T-cell (primary cell): ENCODE measurements at regions not wholly inside any gene's neighbourhood (a gene's known extent, or its start where the extent isn't known, plus 50 kb on each side); places are given as distances from the start of the nearest gene placed in this dataset.

Experiments used
- ATAC-seq, 4 experiments: fragments of 200-7000 bp in 3 of 4; fragments of 150-1000 bp in 1 of 4; cut with Tn5 transposase; replicated peaks in 1 of 4; 1 replicate in 3 of 4; 2 replicates in 1 of 4; pipeline ENCODE4 v1.10.0; 2021; ENCODE audit warnings: moderate library complexity in 3 of 4, mild to moderate bottlenecking in 2 of 4, moderate number of reproducible peaks in 1 of 4
- CTCF ChIA-PET, 2 donors: fragments of 300-600 bp; sonication (Branson Sonifier 250); formaldehyde crosslinking; loops; one replicate each; lab custom pipeline; 2022; ENCODE audit warnings: antibody characterized with exemption in 2 of 2; lab: Charles Lee
- POLR2A ChIA-PET, 2 donors: fragments of 300-600 bp; sonication (Branson Sonifier 250); formaldehyde crosslinking; loops; one replicate each; lab custom pipeline; 2022; ENCODE audit warnings: antibody characterized with exemption in 2 of 2; lab: Charles Lee
- DNase-seq, 35 experiments: peaks; one replicate each; pipeline versions ENCODE4 v3.0.0 to v3.0.0-alpha.2; 2013 to 2023
- H3K27ac ChIP-seq: one replicate; pipeline ENCODE4 v1.5.1; 2013; ENCODE audit warnings: low read length
- H3K27me3 ChIP-seq, 2 experiments: replicated peaks in 1 of 2; 1 replicate in 1 of 2; 2 replicates in 1 of 2; pipeline versions ENCODE4 v1.6.1 to v1.7.0; 2013; ENCODE audit warnings: low read length in 1 of 2, mixed read lengths in 1 of 2; ENCODE audit not compliant: control insufficient read depth in 2 of 2, insufficient read depth in 2 of 2; ENCODE audit errors: extremely low read depth in 1 of 2
- H3K36me3 ChIP-seq, 2 donors: 1 replicate in 1 of 2; 2 replicates in 1 of 2; pipeline versions ENCODE4 v1.6.1 to v1.7.0; 2013; ENCODE audit warnings: low read length in 1 of 2; ENCODE audit not compliant: control insufficient read depth in 2 of 2, insufficient read depth in 1 of 2; ENCODE audit errors: extremely low read depth in 1 of 2
- H3K4me1 ChIP-seq, 2 experiments: 1 replicate in 1 of 2; 2 replicates in 1 of 2; pipeline versions ENCODE4 v1.6.1 to v1.7.0; 2013; ENCODE audit warnings: low read length in 2 of 2, mixed read lengths in 1 of 2; ENCODE audit not compliant: insufficient read depth in 2 of 2, control insufficient read depth in 1 of 2; ENCODE audit errors: extremely low read depth in 1 of 2
- H3K4me3 ChIP-seq, 2 donors: 1 replicate in 1 of 2; 2 replicates in 1 of 2; pipeline versions ENCODE4 v1.5.1 to v1.7.0; 2013; ENCODE audit warnings: mild to moderate bottlenecking in 2 of 2, low read length in 1 of 2, moderate library complexity in 1 of 2; ENCODE audit not compliant: control insufficient read depth in 1 of 2; ENCODE audit errors: extremely low read depth in 1 of 2
- H3K9me3 ChIP-seq: 2 replicates; pipeline ENCODE4 v1.7.0; 2013
- H3K27ac Mint-ChIP-seq, 2 donors: one replicate each; pipeline ENCODE4 v1.8.0; 2020 to 2021; ENCODE audit warnings: mild to moderate bottlenecking in 2 of 2, mixed read lengths in 2 of 2
- H3K27me3 Mint-ChIP-seq, 2 donors: one replicate each; pipeline ENCODE4 v1.8.0; 2021 to 2022; ENCODE audit warnings: mixed read lengths in 2 of 2
- H3K36me3 Mint-ChIP-seq: one replicate; pipeline ENCODE4 v1.8.0; 2021; ENCODE audit warnings: mixed read lengths
- H3K4me1 Mint-ChIP-seq, 3 donors: one replicate each; pipeline ENCODE4 v1.8.0; 2020 to 2022; ENCODE audit warnings: mixed read lengths in 3 of 3, mild to moderate bottlenecking in 1 of 3
- H3K4me3 Mint-ChIP-seq, 3 donors: one replicate each; pipeline ENCODE4 v1.8.0; 2020 to 2022; ENCODE audit warnings: mild to moderate bottlenecking in 3 of 3, mixed read lengths in 3 of 3, moderate library complexity in 3 of 3
- H3K9me3 Mint-ChIP-seq, 3 donors: one replicate each; pipeline ENCODE4 v1.8.0; 2020 to 2022; ENCODE audit warnings: mixed read lengths in 3 of 3
- WGBS: methylation state at CpG from one replicate; pipeline ENCODE4 v1.1.5; 2013; ENCODE audit warnings: missing lambda C conversion rate; ENCODE audit not compliant: insufficient coverage; 5-methylcytosine and 5-hydroxymethylcytosine counted together

DNA sequence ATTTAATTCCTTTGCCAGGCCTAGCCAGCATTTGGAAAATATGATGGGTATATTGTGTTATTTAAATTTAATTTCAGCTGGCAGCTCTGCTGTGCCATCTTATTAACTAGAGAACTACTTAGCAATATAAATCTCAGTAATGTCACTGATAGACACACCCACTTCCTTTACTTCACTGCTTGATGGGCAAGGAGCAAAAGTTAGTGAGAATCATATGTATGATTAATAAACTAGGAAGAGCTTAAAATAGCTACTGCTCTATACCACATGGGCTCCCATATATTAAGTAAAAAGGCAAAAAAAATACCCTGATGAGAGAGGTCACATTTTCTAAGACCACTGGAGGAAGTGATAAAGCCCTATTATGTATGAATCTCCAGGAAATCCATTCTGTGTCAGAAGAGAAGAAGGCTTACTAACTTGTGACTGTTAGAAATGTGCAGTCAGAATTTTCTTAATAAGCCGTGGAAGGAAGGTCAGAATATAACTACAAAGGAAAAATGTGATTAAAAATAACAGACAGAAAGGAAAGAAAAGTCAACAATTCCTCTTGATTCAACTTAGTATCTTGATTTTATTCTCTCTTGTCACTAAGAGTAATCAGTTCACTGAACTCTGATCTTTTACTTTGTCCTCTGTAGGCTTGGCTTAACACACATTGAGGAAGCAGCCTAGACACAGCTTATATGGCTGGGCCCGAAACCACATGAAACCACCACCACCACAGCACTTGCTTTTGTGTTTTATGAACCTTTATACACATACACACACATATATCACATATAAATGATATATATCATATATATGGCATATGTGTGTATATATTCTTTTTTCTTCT is 1233.9 kb upstream of the ALCAM start:
- no CpG with 5 or more reads among the region's 2 CpGs for WGBS
- Histone ChIP-seq H3K4me1 (no peaks in the 10 kb centered on the region), H3K27ac (no peak overlapping the region), H3K9me3 (no peaks in the 10 kb centered on the region), H3K4me3 (no peak overlapping the region), H3K36me3 (no peaks in the 10 kb centered on the region), H3K27me3 (no peaks in the 10 kb centered on the region)
- POLR2A ChIA-PET = no interaction called here
- no peaks in the 10 kb centered on the region for H3K4me1 Mint-ChIP-seq
- no peaks in the 10 kb centered on the region for H3K36me3 Mint-ChIP-seq
- H3K9me3 Mint-ChIP-seq = peaks cover 12 to 18% (median 16%) of the 10 kb centered on the region in 3 donors
- DNase-seq (no peak), ATAC-seq (no peak)
- H3K27me3 Mint-ChIP-seq = no peaks in the 10 kb centered on the region
- no peak overlapping the region for H3K27ac Mint-ChIP-seq
- no peak overlapping the region for H3K4me3 Mint-ChIP-seq
- CTCF ChIA-PET = no interaction called here

DNA sequence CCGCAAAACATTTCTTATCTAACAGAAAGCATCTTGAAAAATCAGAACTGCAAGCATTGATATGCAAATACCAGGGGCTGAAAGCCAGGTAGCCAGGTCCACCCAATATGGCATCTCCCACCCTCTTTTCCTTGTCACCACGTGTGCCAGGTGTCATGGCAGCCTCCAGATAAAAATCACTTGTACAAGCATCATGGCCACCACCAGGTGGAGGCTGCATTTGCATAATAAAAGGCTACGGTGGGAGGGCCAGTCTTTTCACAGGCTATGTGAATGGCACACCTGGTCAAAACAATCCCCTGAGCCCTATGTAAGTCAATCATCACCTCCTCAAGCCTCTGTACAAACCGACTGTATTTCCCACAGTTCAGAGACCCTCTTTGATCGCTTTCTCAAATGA is 1233.1 kb upstream of the ALCAM start:
- H3K9me3 ChIP-seq = no peaks in the 10 kb centered on the region
- Mint-ChIP-seq H3K27ac (no peak overlapping the region), H3K4me1 (no peaks in the 10 kb centered on the region), H3K4me3 (no peak overlapping the region), H3K36me3 (no peaks in the 10 kb centered on the region), H3K9me3 (peaks cover 10 to 16% (median 15%) of the 10 kb centered on the region in 3 donors), H3K27me3 (no peaks in the 10 kb centered on the region)
- ChIA-PET POLR2A (no interaction called here), CTCF (no interaction called here)
- no peak overlapping the region for H3K4me3 ChIP-seq
- no peaks in the 10 kb centered on the region for H3K27me3 ChIP-seq
- H3K4me1 ChIP-seq = no peaks in the 10 kb centered on the region
- WGBS = 40% methylated on average over 1 of the region's 5 CpGs
- no peak overlapping the region for H3K27ac ChIP-seq
- no peak for DNase-seq
- no peaks in the 10 kb centered on the region for H3K36me3 ChIP-seq
- no peak for ATAC-seq

DNA sequence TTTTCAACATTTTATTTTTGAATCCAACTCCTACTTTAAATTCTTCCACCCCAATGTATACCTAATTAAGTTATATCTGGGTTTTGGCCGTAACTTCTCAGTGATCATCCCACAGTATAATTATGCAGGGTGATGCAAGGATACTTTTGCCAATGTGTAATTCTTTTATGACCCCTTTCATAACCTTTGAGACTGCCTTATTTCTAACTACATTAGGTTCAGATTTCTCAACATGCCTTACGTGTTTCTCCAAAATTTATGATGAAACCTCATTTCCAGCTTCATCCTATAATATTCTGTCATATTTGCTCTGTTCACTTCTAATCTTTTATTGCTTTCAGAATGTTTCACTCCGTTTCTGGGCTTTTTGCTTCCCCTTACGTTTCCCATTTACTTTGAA is 1229.6 kb upstream of the ALCAM start:
- DNase-seq = no peak
- Mint-ChIP-seq H3K9me3 (no peaks in the 10 kb centered on the region), H3K27me3 (no peaks in the 10 kb centered on the region), H3K36me3 (no peaks in the 10 kb centered on the region), H3K4me3 (no peak overlapping the region), H3K27ac (no peak overlapping the region), H3K4me1 (no peaks in the 10 kb centered on the region)
- H3K4me3 ChIP-seq = no peak overlapping the region
- WGBS = 83% methylated on average over 2 of the region's 4 CpGs
- no peaks in the 10 kb centered on the region for H3K4me1 ChIP-seq
- no peak for ATAC-seq
- POLR2A ChIA-PET = no interaction called here
- H3K27ac ChIP-seq = no peak overlapping the region
- no peaks in the 10 kb centered on the region for H3K9me3 ChIP-seq
- no peaks in the 10 kb centered on the region for H3K36me3 ChIP-seq
- CTCF ChIA-PET = no interaction called here
- no peaks in the 10 kb centered on the region for H3K27me3 ChIP-seq

DNA sequence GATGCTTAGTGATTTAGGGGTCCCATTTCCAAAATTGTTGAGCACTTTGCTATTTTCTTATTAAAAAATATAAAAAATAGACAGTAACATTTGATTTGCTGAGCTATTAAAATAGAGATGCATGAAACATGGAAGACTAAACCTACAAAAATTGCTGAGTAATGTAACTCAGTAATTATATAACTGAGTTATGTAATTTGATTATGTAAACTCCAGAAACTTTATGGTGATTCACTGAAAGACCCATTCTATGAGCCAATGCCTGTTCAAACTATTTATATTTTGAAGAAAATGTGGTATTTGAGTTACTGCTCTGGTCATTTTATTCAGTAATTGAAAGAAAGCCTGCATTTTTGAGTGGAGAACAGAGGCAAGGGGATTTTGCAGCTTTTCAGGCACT is 1221.5 kb upstream of the ALCAM start:
- ATAC-seq = no peak
- Histone ChIP-seq H3K27me3 (no peaks in the 10 kb centered on the region), H3K4me3 (no peak overlapping the region), H3K27ac (no peak overlapping the region), H3K36me3 (no peaks in the 10 kb centered on the region), H3K9me3 (no peaks in the 10 kb centered on the region), H3K4me1 (no peaks in the 10 kb centered on the region)
- no peak for DNase-seq
- ChIA-PET POLR2A (no interaction called here), CTCF (no interaction called here)
- Mint-ChIP-seq H3K4me1 (no peaks in the 10 kb centered on the region), H3K4me3 (no peak overlapping the region), H3K27me3 (no peaks in the 10 kb centered on the region), H3K9me3 (peaks cover 0 to 6% (median 0%) of the 10 kb centered on the region in 3 donors), H3K36me3 (no peaks in the 10 kb centered on the region), H3K27ac (no peak overlapping the region)

DNA sequence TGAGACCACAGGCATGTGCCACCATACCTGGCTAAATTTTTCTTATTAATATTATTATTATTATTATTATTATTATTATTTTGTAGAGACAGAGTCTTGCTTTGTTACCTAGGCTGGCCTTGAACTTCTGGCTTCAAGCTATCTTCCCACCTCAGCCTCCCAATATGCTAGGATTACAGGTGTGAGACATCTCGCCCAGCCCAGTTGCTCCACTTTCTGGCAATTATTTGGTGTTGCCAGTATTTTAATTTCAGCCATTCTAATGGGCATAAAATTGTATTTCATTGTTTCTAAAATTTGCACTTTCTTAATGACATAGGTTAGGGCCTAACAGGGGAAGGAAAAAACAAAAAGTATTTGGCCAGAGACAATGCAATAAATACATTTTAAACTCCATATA is 1217.6 kb upstream of the ALCAM start:
- no peaks in the 10 kb centered on the region for H3K27me3 Mint-ChIP-seq
- POLR2A ChIA-PET = no interaction called here

DNA sequence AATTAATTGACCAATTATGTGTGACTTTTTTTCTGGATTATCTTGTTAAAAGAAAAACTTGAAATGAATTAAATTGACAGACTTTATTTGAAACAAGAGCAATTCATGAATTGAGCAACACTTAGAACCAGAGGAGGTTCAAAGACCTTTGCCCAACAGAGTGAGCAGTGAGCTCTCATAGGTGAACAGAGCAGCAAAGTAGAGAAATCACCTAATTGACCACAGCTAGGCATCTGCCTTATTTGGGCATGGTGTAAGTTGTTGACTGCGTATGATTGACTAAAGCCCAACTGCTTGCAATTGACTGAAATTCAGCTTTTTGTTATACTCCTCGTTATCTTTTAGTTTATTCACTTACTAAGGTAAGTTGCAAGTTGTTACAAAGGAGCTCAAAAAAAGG is 1216.0 kb upstream of the ALCAM start:
- H3K9me3 Mint-ChIP-seq = peaks cover 0 to 6% (median 0%) of the 10 kb centered on the region in 3 donors
- no peak for ATAC-seq
- no peaks in the 10 kb centered on the region for H3K4me1 Mint-ChIP-seq
- no peaks in the 10 kb centered on the region for H3K36me3 Mint-ChIP-seq
- DNase-seq = no peak
- H3K27me3 Mint-ChIP-seq = no peaks in the 10 kb centered on the region
- Histone ChIP-seq H3K27ac (no peak overlapping the region), H3K27me3 (no peaks in the 10 kb centered on the region), H3K4me1 (no peaks in the 10 kb centered on the region), H3K36me3 (no peaks in the 10 kb centered on the region), H3K9me3 (no peaks in the 10 kb centered on the region), H3K4me3 (no peak overlapping the region)
- no CpG with 5 or more reads among the region's 2 CpGs for WGBS
- POLR2A ChIA-PET = no interaction called here
- H3K27ac Mint-ChIP-seq = no peak overlapping the region
- no peak overlapping the region for H3K4me3 Mint-ChIP-seq
- CTCF ChIA-PET = no interaction called here

More for the DNA sequence above, 1217.6 kb upstream of the ALCAM start:
- Mint-ChIP-seq H3K4me3 (no peak overlapping the region), H3K27ac (no peak overlapping the region), H3K36me3 (no peaks in the 10 kb centered on the region), H3K4me1 (no peaks in the 10 kb centered on the region), H3K9me3 (peaks cover 0 to 6% (median 0%) of the 10 kb centered on the region in 3 donors)
- no peak overlapping the region for H3K27ac ChIP-seq
- H3K4me3 ChIP-seq = no peak overlapping the region
- H3K27me3 ChIP-seq = no peaks in the 10 kb centered on the region
- WGBS = no CpG with 5 or more reads among the region's 1 CpG
- CTCF ChIA-PET = no interaction called here
- H3K36me3 ChIP-seq = no peaks in the 10 kb centered on the region
- DNase-seq (no peak), ATAC-seq (no peak)
- H3K4me1 ChIP-seq = no peaks in the 10 kb centered on the region
- H3K9me3 ChIP-seq = no peaks in the 10 kb centered on the region

DNA sequence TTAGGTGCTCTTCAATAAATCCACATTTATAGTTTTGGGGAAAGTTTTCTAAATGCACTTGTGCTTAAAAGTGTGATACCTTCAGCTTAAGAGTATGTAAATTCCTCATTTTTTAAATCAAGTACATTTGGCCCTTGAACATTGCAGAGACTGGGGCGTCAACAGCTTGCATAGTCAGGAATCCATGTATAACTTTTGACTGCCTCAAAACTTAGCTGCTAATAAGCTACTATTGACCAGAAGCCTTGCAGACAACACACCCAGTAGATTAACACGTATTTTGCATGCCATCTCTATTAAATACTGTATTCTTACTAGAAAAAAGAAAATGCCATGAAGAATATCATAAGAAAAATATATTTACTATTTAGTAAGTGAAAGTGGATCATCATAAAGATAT is 1211.8 kb upstream of the ALCAM start:
- 40% methylated on average over 1 of the region's 2 CpGs for WGBS
- H3K9me3 Mint-ChIP-seq = peaks cover 0 to 4% (median 3%) of the 10 kb centered on the region in 3 donors
- no peak for DNase-seq
- H3K4me3 Mint-ChIP-seq = no peak overlapping the region
- Histone ChIP-seq H3K27ac (no peak overlapping the region), H3K4me1 (no peaks in the 10 kb centered on the region), H3K27me3 (no peaks in the 10 kb centered on the region), H3K4me3 (no peak overlapping the region), H3K36me3 (no peaks in the 10 kb centered on the region), H3K9me3 (no peaks in the 10 kb centered on the region)
- no peaks in the 10 kb centered on the region for H3K4me1 Mint-ChIP-seq
- ATAC-seq = no peak
- ChIA-PET CTCF (no interaction called here), POLR2A (no interaction called here)
- H3K27ac Mint-ChIP-seq = no peak overlapping the region
- no peaks in the 10 kb centered on the region for H3K36me3 Mint-ChIP-seq
- H3K27me3 Mint-ChIP-seq = no peaks in the 10 kb centered on the region
